Ovary (tissue), 3 donors: ENCODE measurements at regions not wholly inside any gene's neighbourhood (a gene's known extent, or its start where the extent isn't known, plus 50 kb on each side); places are given as distances from the start of the nearest gene placed in this dataset.

Source experiments
- CTCF ChIP-seq, 3 donors: fragments of 450-650 bp in 2 of 3; fragments of 200-600 bp in 1 of 3; IDR thresholded peaks; one replicate each; pipeline versions ENCODE4 v1.5.1 to v1.8.0; 2016 to 2022; ENCODE audit warnings: antibody characterized with exemption in 3 of 3, mild to moderate bottlenecking in 1 of 3
- POLR2A ChIP-seq: fragments of 450-650 bp; IDR thresholded peaks from one replicate; pipeline ENCODE4 v1.6.1; 2017; ENCODE audit warnings: antibody characterized with exemption, mild to moderate bottlenecking, moderate library complexity
- donor health status: DM: no; HTN: no; CAD: no.

- TF ChIP-seq CTCF (IDR thresholded peaks at IDR 0.05) (no peak), POLR2A (no peak)
Measured at GRCh38 chr6:141829566-141830360, 303.0 kb upstream of the GJE1 start.
